H9 (cell line): ENCODE measurements at regions not wholly inside any gene's neighbourhood (a gene's known extent, or its start where the extent isn't known, plus 50 kb on each side); places are given as distances from the start of the nearest gene placed in this dataset.

Experiments used
- DNase-seq: peaks from one replicate; pipeline ENCODE4 v3.0.0-alpha.2; 2017
- H2AFZ ChIP-seq: one replicate; pipeline ENCODE4 v1.6.1; 2013; ENCODE audit warnings: mild to moderate bottlenecking, low read length, control low read depth, moderate library complexity
- H2AK5ac ChIP-seq: 2 replicates; pipeline ENCODE4 v1.6.1; 2013; ENCODE audit warnings: low read length, control low read depth, mixed read lengths; ENCODE audit not compliant: insufficient read length
- H2BK120ac ChIP-seq: one replicate; pipeline ENCODE4 v1.6.1; 2013; ENCODE audit warnings: low read depth, mild to moderate bottlenecking, low read length, control low read depth, inconsistent platforms; ENCODE audit not compliant: poor library complexity, severe bottlenecking
- H2BK12ac ChIP-seq: 2 replicates; pipeline ENCODE4 v1.6.1; 2013; ENCODE audit warnings: low read length, control low read depth, mixed read lengths, low read depth; ENCODE audit not compliant: insufficient read length
- H2BK15ac ChIP-seq: 2 replicates; pipeline ENCODE4 v1.6.1; 2013; ENCODE audit warnings: low read depth, low read length, control low read depth
- H2BK20ac ChIP-seq: one replicate; pipeline ENCODE4 v1.6.1; 2013; ENCODE audit warnings: low read depth, mild to moderate bottlenecking, low read length, control low read depth, inconsistent platforms; ENCODE audit not compliant: poor library complexity, severe bottlenecking
- H2BK5ac ChIP-seq: 2 replicates; pipeline ENCODE4 v1.6.1; 2013; ENCODE audit warnings: low read length, control low read depth, mixed read lengths; ENCODE audit not compliant: insufficient read length
- H3K14ac ChIP-seq: 2 replicates; pipeline ENCODE4 v1.6.1; 2013; ENCODE audit warnings: low read length, control low read depth; ENCODE audit not compliant: insufficient read depth
- H3K18ac ChIP-seq: 2 replicates; pipeline ENCODE4 v1.6.1; 2013; ENCODE audit warnings: low read depth, mild to moderate bottlenecking, mixed read lengths, low read length, control low read depth; ENCODE audit not compliant: insufficient read length
- H3K23ac ChIP-seq: 2 replicates; pipeline ENCODE4 v1.6.1; 2013; ENCODE audit warnings: low read length, control low read depth, mixed read lengths, low read depth; ENCODE audit not compliant: insufficient read length
- H3K23me2 ChIP-seq: 2 replicates; pipeline ENCODE4 v1.6.1; 2013; ENCODE audit warnings: low read depth, mild to moderate bottlenecking, mixed read lengths, low read length, control low read depth; ENCODE audit not compliant: insufficient read length, poor library complexity, severe bottlenecking
- H3K27ac ChIP-seq: 2 replicates; pipeline ENCODE4 v1.5.1; 2013; ENCODE audit warnings: low read length, control low read depth, mixed read lengths, low read depth; ENCODE audit not compliant: insufficient read length
- H3K27me3 ChIP-seq: 2 replicates; pipeline ENCODE4 v1.6.1; 2013; ENCODE audit warnings: low read length, control low read depth, inconsistent platforms; ENCODE audit not compliant: insufficient read depth
- H3K4ac ChIP-seq: 2 replicates; pipeline ENCODE4 v1.6.1; 2013; ENCODE audit warnings: low read depth, mild to moderate bottlenecking, control low read depth, inconsistent platforms, low read length, moderate library complexity
- H3K4me1 ChIP-seq: 2 replicates; pipeline ENCODE4 v1.6.1; 2013; ENCODE audit warnings: low read length, control low read depth, inconsistent platforms; ENCODE audit not compliant: insufficient read depth
- H3K4me2 ChIP-seq: 2 replicates; pipeline ENCODE4 v1.6.1; 2013; ENCODE audit warnings: low read length, control low read depth, mixed read lengths; ENCODE audit not compliant: insufficient read length, insufficient read depth
- H3K56ac ChIP-seq: 2 replicates; pipeline ENCODE4 v1.6.1; 2013; ENCODE audit warnings: low read depth, mild to moderate bottlenecking, mixed read lengths, low read length, control low read depth; ENCODE audit not compliant: insufficient read length
- H3K79me1 ChIP-seq: 2 replicates; pipeline ENCODE4 v1.6.1; 2013; ENCODE audit warnings: low read depth, mild to moderate bottlenecking, moderate library complexity, low read length, control low read depth, inconsistent platforms; ENCODE audit not compliant: insufficient read depth, poor library complexity, severe bottlenecking
- H3K79me2 ChIP-seq: 2 replicates; pipeline ENCODE4 v1.6.1; 2013; ENCODE audit warnings: low read length, control low read depth, inconsistent platforms; ENCODE audit not compliant: insufficient read depth
- H3K9ac ChIP-seq: 2 replicates; pipeline ENCODE4 v1.6.1; 2013; ENCODE audit warnings: low read length, control low read depth, mixed read lengths; ENCODE audit not compliant: insufficient read length; ENCODE audit errors: extremely low read depth
- H3K9me3 ChIP-seq: one replicate; pipeline ENCODE4 v1.6.1; 2013; ENCODE audit warnings: low read depth, low read length, inconsistent platforms; ENCODE audit not compliant: control insufficient read depth
- H3T11ph ChIP-seq: one replicate; pipeline ENCODE4 v1.6.1; 2013; ENCODE audit warnings: mild to moderate bottlenecking, low read length, control low read depth, inconsistent platforms
- H4K20me1 ChIP-seq: one replicate; pipeline ENCODE4 v1.6.1; 2013; ENCODE audit not compliant: control insufficient read depth, insufficient read length, insufficient read depth
- H4K5ac ChIP-seq: 2 replicates; pipeline ENCODE4 v1.6.1; 2013; ENCODE audit warnings: low read depth, mild to moderate bottlenecking, mixed read lengths, low read length, control low read depth; ENCODE audit not compliant: insufficient read length
- H4K8ac ChIP-seq: replicated peaks from 2 replicates; pipeline ENCODE4 v1.6.1; 2013; ENCODE audit warnings: low read length, control low read depth, mixed read lengths, low read depth; ENCODE audit not compliant: insufficient read length
- H4K91ac ChIP-seq: 2 replicates; pipeline ENCODE4 v1.6.1; 2013; ENCODE audit warnings: low read depth, mild to moderate bottlenecking, moderate library complexity, mixed read lengths, low read length, control low read depth; ENCODE audit not compliant: insufficient read length
- H3K27ac Mint-ChIP-seq, 3 experiments: 2 replicates in 2 of 3; 3 replicates in 1 of 3; pipeline ENCODE4 v1.8.0; 2020 to 2021; ENCODE audit warnings: mixed read lengths in 3 of 3, mild to moderate bottlenecking in 1 of 3, moderate library complexity in 1 of 3
- H3K27me3 Mint-ChIP-seq: 2 replicates; pipeline ENCODE4 v1.8.0; 2021; ENCODE audit warnings: low read depth, mild to moderate bottlenecking, moderate library complexity, mixed read lengths
- H3K36me3 Mint-ChIP-seq, 3 experiments: 2 replicates in 2 of 3; 3 replicates in 1 of 3; pipeline ENCODE4 v1.8.0; 2020 to 2021; ENCODE audit warnings: low read depth in 3 of 3, mixed read lengths in 3 of 3; ENCODE audit not compliant: insufficient read depth in 1 of 3
- H3K4me1 Mint-ChIP-seq, 2 experiments: 2 replicates each; pipeline ENCODE4 v1.8.0; 2020; ENCODE audit warnings: mixed read lengths in 2 of 2
- H3K4me3 Mint-ChIP-seq, 2 experiments: 2 replicates in 1 of 2; 3 replicates in 1 of 2; pipeline ENCODE4 v1.8.0; 2020 to 2021; ENCODE audit warnings: mild to moderate bottlenecking in 2 of 2, mixed read lengths in 2 of 2, moderate library complexity in 1 of 2
- H3K9me3 Mint-ChIP-seq, 2 experiments: 2 replicates in 1 of 2; 3 replicates in 1 of 2; pipeline ENCODE4 v1.8.0; 2020; ENCODE audit warnings: mild to moderate bottlenecking in 2 of 2, mixed read lengths in 2 of 2, moderate library complexity in 1 of 2
- WGBS: extraction: QIAGEN DNeasy Blood & Tissue Kit; methylation state at CpG from one replicate; pipeline ENCODE4 v1.1.7; 2013; ENCODE audit warnings: missing lambda C conversion rate, low lambda C conversion rate, mixed read lengths; ENCODE audit not compliant: insufficient read length; ENCODE audit errors: extremely low coverage; 5-methylcytosine and 5-hydroxymethylcytosine counted together
- TF ChIP-seq, protein P1 (sequence below): fragments of 200-600 bp; sonication (generic); conservative IDR thresholded peaks from 3 replicates; pipeline ENCODE4 v1.8.0; 2021; ENCODE audit warnings: antibody characterized with exemption, mild to moderate bottlenecking

DNA sequence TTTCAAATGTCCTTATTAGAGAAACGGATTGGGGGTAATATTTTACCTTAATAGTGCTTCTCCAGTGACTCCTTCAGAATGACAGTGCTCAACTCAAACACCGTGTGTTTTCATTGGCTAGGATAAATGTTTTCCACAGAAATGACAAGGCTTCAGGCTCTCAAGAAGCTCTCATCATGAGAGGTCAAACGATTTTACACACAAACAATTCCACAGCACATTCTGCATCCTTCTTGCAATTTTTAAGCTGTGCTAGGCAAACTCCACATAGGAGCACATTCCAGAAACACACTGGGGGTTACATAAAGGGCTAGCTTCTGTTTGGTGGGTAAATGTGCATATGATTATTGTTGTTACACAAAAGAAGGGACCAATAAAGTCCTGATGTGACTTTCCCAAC is 75.5 kb upstream of the IPO9 start:
- Mint-ChIP-seq H3K9me3 (no peaks in the 10 kb centered on the region), H3K36me3 (no peaks in the 10 kb centered on the region), H3K4me1 (peaks cover 50 to 63% of the 10 kb centered on the region in 2 experiments), H3K4me3 (no peak overlapping the region), H3K27me3 (no peaks in the 10 kb centered on the region; the same call in 1 of the 2 replicates), H3K27ac (no peak overlapping the region; a peak in 2 of 7 replicates)
- H3K9me3 ChIP-seq: no peaks in the 10 kb centered on the region
- H3K27me3 ChIP-seq: no peaks in the 10 kb centered on the region
- H3K14ac ChIP-seq: no peak overlapping the region
- TF ChIP-seq, protein P1, sequence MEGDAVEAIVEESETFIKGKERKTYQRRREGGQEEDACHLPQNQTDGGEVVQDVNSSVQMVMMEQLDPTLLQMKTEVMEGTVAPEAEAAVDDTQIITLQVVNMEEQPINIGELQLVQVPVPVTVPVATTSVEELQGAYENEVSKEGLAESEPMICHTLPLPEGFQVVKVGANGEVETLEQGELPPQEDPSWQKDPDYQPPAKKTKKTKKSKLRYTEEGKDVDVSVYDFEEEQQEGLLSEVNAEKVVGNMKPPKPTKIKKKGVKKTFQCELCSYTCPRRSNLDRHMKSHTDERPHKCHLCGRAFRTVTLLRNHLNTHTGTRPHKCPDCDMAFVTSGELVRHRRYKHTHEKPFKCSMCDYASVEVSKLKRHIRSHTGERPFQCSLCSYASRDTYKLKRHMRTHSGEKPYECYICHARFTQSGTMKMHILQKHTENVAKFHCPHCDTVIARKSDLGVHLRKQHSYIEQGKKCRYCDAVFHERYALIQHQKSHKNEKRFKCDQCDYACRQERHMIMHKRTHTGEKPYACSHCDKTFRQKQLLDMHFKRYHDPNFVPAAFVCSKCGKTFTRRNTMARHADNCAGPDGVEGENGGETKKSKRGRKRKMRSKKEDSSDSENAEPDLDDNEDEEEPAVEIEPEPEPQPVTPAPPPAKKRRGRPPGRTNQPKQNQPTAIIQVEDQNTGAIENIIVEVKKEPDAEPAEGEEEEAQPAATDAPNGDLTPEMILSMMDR: no peak
- no peak overlapping the region for H3K18ac ChIP-seq
- H2BK12ac ChIP-seq: no peak overlapping the region
- no peak overlapping the region for H2AFZ ChIP-seq
- no peaks in the 10 kb centered on the region for H4K20me1 ChIP-seq
- H3K56ac ChIP-seq: no peak overlapping the region
- H2BK15ac ChIP-seq: no peak overlapping the region
- H3K79me1 ChIP-seq: no peaks in the 10 kb centered on the region
- no peak overlapping the region for H3K9ac ChIP-seq
- no peak overlapping the region for H4K5ac ChIP-seq
- DNase-seq: no peak
- no peaks in the 10 kb centered on the region for H3K23me2 ChIP-seq
- H3K23ac ChIP-seq: no peak overlapping the region
- no CpG with 5 or more reads among the region's 3 CpGs for WGBS
- no peak overlapping the region for H2BK5ac ChIP-seq
- peaks cover 23% of the 10 kb centered on the region; the same call in 1 of the 2 replicates for H3K4me1 ChIP-seq
- H4K91ac ChIP-seq: no peak overlapping the region
- H2AK5ac ChIP-seq: no peak overlapping the region
- no peak overlapping the region for H2BK20ac ChIP-seq
- no peak overlapping the region for H4K8ac ChIP-seq
- no peak overlapping the region for H2BK120ac ChIP-seq
- H3K4me2 ChIP-seq: no peak overlapping the region
- H3K79me2 ChIP-seq: peaks cover 5% of the 10 kb centered on the region; the same call in 1 of the 2 replicates
- no peak overlapping the region for H3K27ac ChIP-seq
- H3K4ac ChIP-seq: no peak overlapping the region
- H3T11ph ChIP-seq: no peak overlapping the region
